ENCODE measurements at regions not wholly inside any gene's neighbourhood (a gene's known extent, or its start where the extent isn't known, plus 50 kb on each side); places are given as distances from the start of the nearest gene placed in this dataset.

- Histone ChIP-seq H3K27ac (ENCODE audit: low read length) (no peak overlapping the region), H3K9me3 (replicated peaks; ENCODE audit: control insufficient read depth, low read depth, low read length) (no peaks in the 10 kb centered on the region), H3K4me3 (ENCODE audit: low read length) (no peak overlapping the region), H3K4me1 (ENCODE audit: control insufficient read depth, insufficient read depth, low read length) (no peaks in the 10 kb centered on the region), H3K36me3 (ENCODE audit: control insufficient read depth, insufficient read depth, low read length) (no peaks in the 10 kb centered on the region), H3K27me3 (ENCODE audit: control insufficient read depth, insufficient read depth, low read length) (no peaks in the 10 kb centered on the region)
- DNase-seq: no peak
- WGBS (ENCODE audit: insufficient coverage): no CpG with 5 or more reads among the region's 2 CpGs
Measured at GRCh38 chr7:17493446-17493845, 195.0 kb downstream of the AHR start.

GRCh38 chr7:17495655-17496394 lies 197.4 kb downstream of the AHR start:
- Histone ChIP-seq H3K36me3 (ENCODE audit: control insufficient read depth, insufficient read depth, low read length) (no peaks in the 10 kb centered on the region), H3K9me3 (replicated peaks; ENCODE audit: control insufficient read depth, low read depth, low read length) (no peaks in the 10 kb centered on the region), H3K4me3 (ENCODE audit: low read length) (no peak overlapping the region), H3K27me3 (ENCODE audit: control insufficient read depth, insufficient read depth, low read length) (no peaks in the 10 kb centered on the region), H3K27ac (ENCODE audit: low read length) (no peak overlapping the region), H3K4me1 (ENCODE audit: control insufficient read depth, insufficient read depth, low read length) (no peaks in the 10 kb centered on the region)
- WGBS (ENCODE audit: insufficient coverage): 40% methylated on average over 1 of the region's 2 CpGs
- no peak for DNase-seq

GRCh38 chr7:17497136-17497535 lies 198.7 kb downstream of the AHR start:
- no peak for DNase-seq
- no peak overlapping the region for H3K27ac ChIP-seq (ENCODE audit: low read length)
- H3K27me3 ChIP-seq (ENCODE audit: control insufficient read depth, insufficient read depth, low read length): no peaks in the 10 kb centered on the region
- H3K4me1 ChIP-seq (ENCODE audit: control insufficient read depth, insufficient read depth, low read length): no peaks in the 10 kb centered on the region
- no peaks in the 10 kb centered on the region for H3K36me3 ChIP-seq (ENCODE audit: control insufficient read depth, insufficient read depth, low read length)
- H3K9me3 ChIP-seq (replicated peaks; ENCODE audit: control insufficient read depth, low read depth, low read length): no peaks in the 10 kb centered on the region
- H3K4me3 ChIP-seq (ENCODE audit: low read length): no peak overlapping the region
- WGBS (ENCODE audit: insufficient coverage): 100% methylated on average over 1 of the region's 1 CpG

GRCh38 chr7:17497549-17498167 lies 199.2 kb downstream of the AHR start:
- Histone ChIP-seq H3K4me1 (ENCODE audit: control insufficient read depth, insufficient read depth, low read length) (no peaks in the 10 kb centered on the region), H3K36me3 (ENCODE audit: control insufficient read depth, insufficient read depth, low read length) (no peaks in the 10 kb centered on the region), H3K27ac (ENCODE audit: low read length) (no peak overlapping the region), H3K9me3 (replicated peaks; ENCODE audit: control insufficient read depth, low read depth, low read length) (no peaks in the 10 kb centered on the region), H3K4me3 (ENCODE audit: low read length) (no peak overlapping the region), H3K27me3 (ENCODE audit: control insufficient read depth, insufficient read depth, low read length) (no peaks in the 10 kb centered on the region)
- DNase-seq: peak; percentile 50
- WGBS (ENCODE audit: insufficient coverage): no CpG with 5 or more reads among the region's 5 CpGs

- no peak for DNase-seq
- no peak overlapping the region for H3K27ac ChIP-seq (ENCODE audit: low read length)
- WGBS (ENCODE audit: insufficient coverage): 66% methylated on average over 3 of the region's 4 CpGs
Measured at GRCh38 chr7:17498230-17498629, 199.8 kb downstream of the AHR start.

GRCh38 chr7:17500736-17501135 lies 202.3 kb downstream of the AHR start:
- Histone ChIP-seq H3K27ac (ENCODE audit: low read length) (no peak overlapping the region), H3K9me3 (replicated peaks; ENCODE audit: control insufficient read depth, low read depth, low read length) (no peaks in the 10 kb centered on the region), H3K36me3 (ENCODE audit: control insufficient read depth, insufficient read depth, low read length) (no peaks in the 10 kb centered on the region), H3K4me1 (ENCODE audit: control insufficient read depth, insufficient read depth, low read length) (no peaks in the 10 kb centered on the region), H3K27me3 (ENCODE audit: control insufficient read depth, insufficient read depth, low read length) (no peaks in the 10 kb centered on the region), H3K4me3 (ENCODE audit: low read length) (no peak overlapping the region)
- DNase-seq: peak; percentile 64

More at GRCh38 chr7:17498230-17498629, 199.8 kb downstream of the AHR start:
- Histone ChIP-seq H3K27me3 (ENCODE audit: control insufficient read depth, insufficient read depth, low read length) (no peaks in the 10 kb centered on the region), H3K36me3 (ENCODE audit: control insufficient read depth, insufficient read depth, low read length) (no peaks in the 10 kb centered on the region), H3K4me3 (ENCODE audit: low read length) (no peak overlapping the region), H3K9me3 (replicated peaks; ENCODE audit: control insufficient read depth, low read depth, low read length) (no peaks in the 10 kb centered on the region), H3K4me1 (ENCODE audit: control insufficient read depth, insufficient read depth, low read length) (no peaks in the 10 kb centered on the region)

- peak overlapping the region; percentile 22 for H3K27ac ChIP-seq (ENCODE audit: low read length)
- no peaks in the 10 kb centered on the region for H3K4me1 ChIP-seq (ENCODE audit: control insufficient read depth, insufficient read depth, low read length)
- H3K27me3 ChIP-seq (ENCODE audit: control insufficient read depth, insufficient read depth, low read length): no peaks in the 10 kb centered on the region
- peak; percentile 74 for DNase-seq
- WGBS (ENCODE audit: insufficient coverage): no CpG with 5 or more reads among the region's 1 CpG
- no peak overlapping the region for H3K4me3 ChIP-seq (ENCODE audit: low read length)
- H3K36me3 ChIP-seq (ENCODE audit: control insufficient read depth, insufficient read depth, low read length): no peaks in the 10 kb centered on the region
- no peaks in the 10 kb centered on the region for H3K9me3 ChIP-seq (replicated peaks; ENCODE audit: control insufficient read depth, low read depth, low read length)
Measured at GRCh38 chr7:17501441-17502212, 203.2 kb downstream of the AHR start.

- no CpG with 5 or more reads among the region's 2 CpGs for WGBS (ENCODE audit: insufficient coverage)
- H3K27ac ChIP-seq (ENCODE audit: low read length): peak overlapping the region; percentile 22
- H3K36me3 ChIP-seq (ENCODE audit: control insufficient read depth, insufficient read depth, low read length): no peaks in the 10 kb centered on the region
- H3K4me3 ChIP-seq (ENCODE audit: low read length): no peak overlapping the region
- H3K27me3 ChIP-seq (ENCODE audit: control insufficient read depth, insufficient read depth, low read length): no peaks in the 10 kb centered on the region
- no peaks in the 10 kb centered on the region for H3K4me1 ChIP-seq (ENCODE audit: control insufficient read depth, insufficient read depth, low read length)
- peak; percentile 83 for DNase-seq
- H3K9me3 ChIP-seq (replicated peaks; ENCODE audit: control insufficient read depth, low read depth, low read length): no peaks in the 10 kb centered on the region
Measured at GRCh38 chr7:17502213-17503060, 204.0 kb downstream of the AHR start.

- Histone ChIP-seq H3K4me3 (ENCODE audit: low read length) (no peak overlapping the region), H3K36me3 (ENCODE audit: control insufficient read depth, insufficient read depth, low read length) (no peaks in the 10 kb centered on the region), H3K27ac (ENCODE audit: low read length) (no peak overlapping the region), H3K9me3 (replicated peaks; ENCODE audit: control insufficient read depth, low read depth, low read length) (no peaks in the 10 kb centered on the region), H3K27me3 (ENCODE audit: control insufficient read depth, insufficient read depth, low read length) (no peaks in the 10 kb centered on the region), H3K4me1 (ENCODE audit: control insufficient read depth, insufficient read depth, low read length) (no peaks in the 10 kb centered on the region)
- WGBS (ENCODE audit: insufficient coverage): 20% methylated on average over 1 of the region's 3 CpGs
- DNase-seq: no peak
Measured at GRCh38 chr7:17506095-17506494, 207.6 kb downstream of the AHR start.

GRCh38 chr7:17506596-17506995 lies 208.1 kb downstream of the AHR start:
- no peaks in the 10 kb centered on the region for H3K9me3 ChIP-seq (replicated peaks; ENCODE audit: control insufficient read depth, low read depth, low read length)
- no peaks in the 10 kb centered on the region for H3K4me1 ChIP-seq (ENCODE audit: control insufficient read depth, insufficient read depth, low read length)
- WGBS (ENCODE audit: insufficient coverage): no CpG with 5 or more reads among the region's 2 CpGs
- H3K4me3 ChIP-seq (ENCODE audit: low read length): no peak overlapping the region
- H3K36me3 ChIP-seq (ENCODE audit: control insufficient read depth, insufficient read depth, low read length): no peaks in the 10 kb centered on the region
- no peak overlapping the region for H3K27ac ChIP-seq (ENCODE audit: low read length)
- no peaks in the 10 kb centered on the region for H3K27me3 ChIP-seq (ENCODE audit: control insufficient read depth, insufficient read depth, low read length)
- DNase-seq: no peak
